GM18858 (cell line): ENCODE measurements at regions not wholly inside any gene's neighbourhood (a gene's known extent, or its start where the extent isn't known, plus 50 kb on each side); places are given as distances from the start of the nearest gene placed in this dataset.
"Not testable (repeated sequence)": the region's sequence is repeated elsewhere in the genome, so short reads cannot be mapped to it uniquely, and the experiment has no call there.

ENCODE experiments used
- ATAC-seq: cut with Tn5 transposase; IDR thresholded peaks from one replicate; pipeline ENCODE4 v1.9.1; 2021; ENCODE audit not compliant: unreplicated experiment

GRCh38 chr17:51434434-51435170 lies 174.3 kb downstream of the UTP18 start:
- ATAC-seq: no peak

GRCh38 chr17:51435171-51435552 lies 174.8 kb downstream of the UTP18 start:
- ATAC-seq: no peak

- no peak for ATAC-seq
These were observed 175.3 kb downstream of the UTP18 start for GRCh38 chr17:51435641-51436091.

- no peak for ATAC-seq
These were observed 179.3 kb downstream of the UTP18 start for GRCh38 chr17:51439395-51440229.

- no peak for ATAC-seq
These were observed 181.1 kb downstream of the UTP18 start for GRCh38 chr17:51441431-51441830.

GRCh38 chr17:51442088-51442865 lies 181.9 kb downstream of the UTP18 start:
- ATAC-seq: no peak

GRCh38 chr17:51443646-51444045 lies 183.3 kb downstream of the UTP18 start:
- ATAC-seq: no peak

- no peak for ATAC-seq
These were observed 185.6 kb downstream of the UTP18 start for GRCh38 chr17:51445946-51446345.

GRCh38 chr17:51454456-51454978 lies 194.2 kb downstream of the UTP18 start:
- no peak for ATAC-seq

- ATAC-seq: no peak
These were observed 194.9 kb downstream of the UTP18 start for GRCh38 chr17:51455211-51455610.

- ATAC-seq: no peak
These were observed 195.6 kb downstream of the UTP18 start for GRCh38 chr17:51455931-51456330.

- no peak for ATAC-seq
These were observed 196.6 kb downstream of the UTP18 start for GRCh38 chr17:51456942-51457341.

- ATAC-seq: peak; percentile 73
These were observed 201.2 kb downstream of the UTP18 start for GRCh38 chr17:51461578-51462004.

- ATAC-seq: no peak
These were observed 203.0 kb downstream of the UTP18 start for GRCh38 chr17:51463353-51463752.

GRCh38 chr17:51467336-51467735 lies 207.0 kb downstream of the UTP18 start:
- no peak for ATAC-seq

GRCh38 chr17:51472670-51473205 lies 212.4 kb downstream of the UTP18 start:
- ATAC-seq: no peak

- no peak for ATAC-seq
These were observed 214.4 kb downstream of the UTP18 start for GRCh38 chr17:51474764-51475163.

GRCh38 chr17:51475730-51476129 lies 215.4 kb downstream of the UTP18 start:
- no peak for ATAC-seq

GRCh38 chr17:51479303-51479702 lies 219.0 kb downstream of the UTP18 start:
- ATAC-seq: no peak

GRCh38 chr17:51481370-51481769 lies 221.0 kb downstream of the UTP18 start:
- ATAC-seq: no peak

GRCh38 chr17:51482248-51482647 lies 221.9 kb downstream of the UTP18 start:
- ATAC-seq: not testable (repeated sequence)
